ENCODE measurements at regions not wholly inside any gene's neighbourhood (a gene's known extent, or its start where the extent isn't known, plus 50 kb on each side); places are given as distances from the start of the nearest gene placed in this dataset.

DNA sequence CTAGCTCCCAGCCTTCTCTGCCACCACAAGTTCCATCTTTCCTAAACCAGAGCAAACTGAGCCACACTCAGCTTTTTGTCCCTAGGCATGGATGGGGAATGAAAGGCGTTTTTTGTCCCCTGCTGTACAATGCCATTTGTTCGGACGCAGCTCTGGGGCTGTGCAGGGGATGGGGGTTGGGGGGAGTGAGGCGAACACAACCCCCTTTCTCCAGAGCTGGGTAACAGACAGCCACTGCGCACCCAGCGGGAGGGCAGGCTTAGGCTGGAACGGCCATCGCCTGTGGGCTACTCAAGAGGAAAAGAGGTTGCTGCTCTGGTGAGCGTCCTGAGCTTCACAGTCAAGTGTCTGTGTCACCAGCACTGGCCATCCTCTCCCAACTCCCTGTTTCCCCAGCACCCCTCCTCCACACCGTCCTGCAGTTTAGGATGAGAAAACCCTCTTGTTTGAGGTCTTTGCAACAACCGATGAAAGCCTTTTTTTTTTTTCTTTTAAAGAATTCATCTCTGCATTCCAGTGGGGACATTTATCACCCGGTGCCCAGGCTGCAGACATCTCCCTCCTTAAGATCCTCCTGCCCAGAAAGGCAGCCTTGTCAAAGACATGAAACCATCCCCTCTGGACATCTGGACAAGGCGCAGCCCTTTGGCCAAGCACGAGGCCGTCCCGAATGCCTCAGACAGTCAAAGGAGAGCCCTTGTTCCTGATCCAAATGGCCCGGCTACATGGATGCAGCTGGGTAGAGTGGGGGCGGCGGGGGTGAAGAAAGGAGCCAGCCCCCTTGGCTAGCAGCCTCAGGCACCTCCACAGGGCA is 419.6 kb downstream of the BCOR start:
- no peak overlapping the region for H2AFZ ChIP-seq (ENCODE audit: low read length, unreplicated experiment)
- no peaks in the 10 kb centered on the region for H3K79me2 ChIP-seq (ENCODE audit: control insufficient read depth, insufficient read depth, low read length, unreplicated experiment)

GRCh38 chrX:39678914-39679313 is 418.8 kb downstream of the BCOR start:
- Histone ChIP-seq H3K27me3 (ENCODE audit: insufficient read depth, low read length) (no peaks in the 10 kb centered on the region), H3K27ac (ENCODE audit: low read depth, low read length) (no peak overlapping the region), H3K79me2 (ENCODE audit: control insufficient read depth, insufficient read depth, low read length, unreplicated experiment) (no peaks in the 10 kb centered on the region), H3K4me1 (ENCODE audit: control insufficient read depth, insufficient read depth, low read length, unreplicated experiment) (peaks cover 11% of the 10 kb centered on the region), H3K4me3 (ENCODE audit: low read depth, low read length) (no peak overlapping the region), H2AFZ (ENCODE audit: low read length, unreplicated experiment) (no peak overlapping the region), H3K36me3 (ENCODE audit: insufficient read depth, low read length) (no peaks in the 10 kb centered on the region)

More for the DNA sequence above, 419.6 kb downstream of the BCOR start:
- no peak overlapping the region for H3K27ac ChIP-seq (ENCODE audit: low read depth, low read length)
- H3K4me1 ChIP-seq (ENCODE audit: control insufficient read depth, insufficient read depth, low read length, unreplicated experiment) = peaks cover 11% of the 10 kb centered on the region
- no peak overlapping the region for H3K4me3 ChIP-seq (ENCODE audit: low read depth, low read length)
- no peaks in the 10 kb centered on the region for H3K27me3 ChIP-seq (ENCODE audit: insufficient read depth, low read length)
- H3K36me3 ChIP-seq (ENCODE audit: insufficient read depth, low read length) = no peaks in the 10 kb centered on the region

DNA sequence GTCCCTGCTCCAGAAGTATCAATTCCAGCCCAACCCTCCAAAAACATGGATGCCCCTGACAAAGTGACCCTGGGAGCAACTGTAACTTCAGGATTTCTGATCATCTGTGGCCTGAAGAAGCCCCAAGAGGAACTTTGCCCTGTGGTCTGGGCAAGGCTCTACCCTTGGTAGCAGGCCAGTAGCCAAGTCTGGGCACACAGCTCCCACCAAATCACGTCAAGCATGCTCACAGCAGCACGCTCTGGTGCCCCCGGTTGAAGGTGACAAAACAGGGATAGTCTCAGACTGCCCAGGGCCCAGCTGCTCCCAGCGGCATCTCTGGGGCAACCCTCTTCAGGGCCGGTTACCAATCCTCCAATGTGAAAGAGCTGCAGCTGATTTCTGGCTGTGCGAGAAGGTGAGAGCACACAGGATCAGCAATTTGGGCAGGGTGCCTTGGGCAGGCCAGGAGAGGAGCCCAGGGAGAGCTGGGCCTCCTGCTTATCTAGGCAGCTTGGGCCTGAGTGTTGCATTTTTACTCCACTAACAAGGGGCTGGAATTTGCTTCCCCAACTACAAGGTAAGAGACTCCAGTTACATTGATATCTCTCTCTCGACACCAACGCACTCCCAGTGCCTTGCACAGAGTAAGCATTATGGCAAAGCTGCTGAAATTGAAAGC is 418.1 kb downstream of the BCOR start:
- Histone ChIP-seq H3K27ac (ENCODE audit: low read depth, low read length) (no peak overlapping the region), H3K36me3 (ENCODE audit: insufficient read depth, low read length) (no peaks in the 10 kb centered on the region), H2AFZ (ENCODE audit: low read length, unreplicated experiment) (no peak overlapping the region)

GRCh38 chrX:39681885-39682284 is 415.9 kb downstream of the BCOR start:
- Histone ChIP-seq H2AFZ (ENCODE audit: low read length, unreplicated experiment) (no peak overlapping the region), H3K27me3 (ENCODE audit: insufficient read depth, low read length) (no peaks in the 10 kb centered on the region), H3K79me2 (ENCODE audit: control insufficient read depth, insufficient read depth, low read length, unreplicated experiment) (no peaks in the 10 kb centered on the region), H3K36me3 (ENCODE audit: insufficient read depth, low read length) (no peaks in the 10 kb centered on the region), H3K4me1 (ENCODE audit: control insufficient read depth, insufficient read depth, low read length, unreplicated experiment) (no peaks in the 10 kb centered on the region), H3K4me3 (ENCODE audit: low read depth, low read length) (no peak overlapping the region), H3K27ac (ENCODE audit: low read depth, low read length) (no peak overlapping the region)

More for the DNA sequence above, 418.1 kb downstream of the BCOR start:
- Histone ChIP-seq H3K4me1 (ENCODE audit: control insufficient read depth, insufficient read depth, low read length, unreplicated experiment) (peaks cover 11% of the 10 kb centered on the region), H3K27me3 (ENCODE audit: insufficient read depth, low read length) (no peaks in the 10 kb centered on the region), H3K79me2 (ENCODE audit: control insufficient read depth, insufficient read depth, low read length, unreplicated experiment) (no peaks in the 10 kb centered on the region), H3K4me3 (ENCODE audit: low read depth, low read length) (no peak overlapping the region)

DNA sequence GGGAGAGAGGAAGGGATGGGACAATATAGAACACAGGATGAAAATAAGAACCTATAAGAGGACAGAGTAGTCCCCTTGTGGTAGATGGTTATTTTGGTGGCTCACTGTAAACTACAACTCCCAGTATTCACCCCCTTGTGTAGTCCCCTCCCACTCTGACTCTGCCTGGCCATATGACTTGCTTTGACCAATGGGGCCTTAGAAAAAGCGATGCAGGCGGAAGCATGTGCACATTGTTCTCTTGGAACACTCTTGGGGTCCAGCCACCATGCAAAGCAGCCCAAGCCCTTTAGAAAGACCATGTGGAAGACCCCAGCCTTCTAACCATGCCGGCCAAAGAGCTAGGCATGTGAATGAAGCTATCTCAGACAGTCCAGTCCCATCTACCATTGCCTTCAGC is 415.0 kb downstream of the BCOR start:
- Histone ChIP-seq H2AFZ (ENCODE audit: low read length, unreplicated experiment) (no peak overlapping the region), H3K79me2 (ENCODE audit: control insufficient read depth, insufficient read depth, low read length, unreplicated experiment) (no peaks in the 10 kb centered on the region), H3K4me3 (ENCODE audit: low read depth, low read length) (no peak overlapping the region), H3K4me1 (ENCODE audit: control insufficient read depth, insufficient read depth, low read length, unreplicated experiment) (no peaks in the 10 kb centered on the region), H3K27me3 (ENCODE audit: insufficient read depth, low read length) (no peaks in the 10 kb centered on the region), H3K36me3 (ENCODE audit: insufficient read depth, low read length) (no peaks in the 10 kb centered on the region), H3K27ac (ENCODE audit: low read depth, low read length) (no peak overlapping the region)

DNA sequence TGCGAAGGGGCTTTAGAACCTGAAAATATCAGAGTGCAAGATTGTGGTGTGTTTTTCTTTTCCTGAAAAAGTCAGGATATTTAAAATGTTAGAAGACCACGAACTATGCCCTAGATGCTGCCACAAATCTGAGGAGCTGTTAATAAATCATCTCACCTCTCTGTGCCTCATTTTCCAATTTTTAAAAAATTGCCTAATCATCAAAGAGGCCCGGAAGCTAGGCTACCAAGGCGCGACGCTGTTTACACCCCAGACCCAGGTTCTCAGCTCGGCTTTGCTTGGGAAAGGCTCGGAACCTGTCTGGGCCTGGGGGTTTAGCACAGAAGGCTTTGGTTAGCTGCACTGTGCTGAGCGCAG is 409.6 kb downstream of the BCOR start:
- Histone ChIP-seq H3K79me2 (ENCODE audit: control insufficient read depth, insufficient read depth, low read length, unreplicated experiment) (no peaks in the 10 kb centered on the region), H3K36me3 (ENCODE audit: insufficient read depth, low read length) (no peaks in the 10 kb centered on the region), H3K4me1 (ENCODE audit: control insufficient read depth, insufficient read depth, low read length, unreplicated experiment) (no peaks in the 10 kb centered on the region), H3K27ac (ENCODE audit: low read depth, low read length) (no peak overlapping the region), H3K27me3 (ENCODE audit: insufficient read depth, low read length) (no peaks in the 10 kb centered on the region), H2AFZ (ENCODE audit: low read length, unreplicated experiment) (no peak overlapping the region), H3K4me3 (ENCODE audit: low read depth, low read length) (peak overlapping the region; percentile 74)

DNA sequence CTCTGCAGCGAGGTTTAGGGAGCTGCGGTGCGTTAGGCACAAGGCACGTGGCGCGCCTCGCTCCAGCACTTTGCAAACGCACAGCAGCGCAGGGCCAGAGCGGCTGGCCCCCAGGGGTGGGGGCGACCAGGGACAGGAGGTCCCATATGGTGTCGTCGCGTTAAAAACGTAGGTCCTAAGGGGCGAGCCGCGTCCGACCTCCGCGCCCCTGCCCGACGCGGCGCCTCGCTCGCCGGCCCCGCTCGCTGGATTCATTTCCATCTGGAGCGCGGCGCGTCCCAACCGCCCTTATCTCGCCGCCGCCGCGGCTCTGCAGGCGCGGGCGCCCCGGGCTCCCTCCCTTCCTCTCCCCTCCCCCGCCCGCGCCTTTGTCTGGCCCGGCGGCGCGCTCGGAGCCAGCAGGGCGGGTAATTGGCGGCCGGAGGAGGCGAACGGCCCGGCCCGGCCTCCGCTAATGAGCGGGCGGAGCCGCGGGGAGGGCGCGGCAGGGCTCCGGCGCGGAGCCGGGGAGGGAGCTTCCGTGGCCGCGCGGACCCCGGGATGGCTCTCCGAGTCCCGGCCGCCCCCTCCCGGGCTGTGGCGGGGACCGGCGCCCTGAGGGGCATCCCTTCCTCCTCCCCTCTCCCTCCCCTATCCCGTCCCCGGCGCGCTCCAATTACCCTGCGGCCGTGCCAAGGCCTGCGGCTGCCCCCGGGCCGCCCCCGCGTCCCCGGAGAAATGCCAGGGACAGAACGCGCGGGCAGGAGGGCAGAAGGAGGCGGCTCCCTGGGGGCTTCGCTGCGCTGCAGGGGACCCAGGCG is 409.0 kb downstream of the BCOR start:
- peak overlapping the region; percentile 74 for H3K4me3 ChIP-seq (ENCODE audit: low read depth, low read length)
- H3K36me3 ChIP-seq (ENCODE audit: insufficient read depth, low read length) = no peaks in the 10 kb centered on the region
- no peaks in the 10 kb centered on the region for H3K79me2 ChIP-seq (ENCODE audit: control insufficient read depth, insufficient read depth, low read length, unreplicated experiment)
- H3K27me3 ChIP-seq (ENCODE audit: insufficient read depth, low read length) = no peaks in the 10 kb centered on the region
- no peaks in the 10 kb centered on the region for H3K4me1 ChIP-seq (ENCODE audit: control insufficient read depth, insufficient read depth, low read length, unreplicated experiment)
- no peak overlapping the region for H3K27ac ChIP-seq (ENCODE audit: low read depth, low read length)
- H2AFZ ChIP-seq (ENCODE audit: low read length, unreplicated experiment) = no peak overlapping the region

DNA sequence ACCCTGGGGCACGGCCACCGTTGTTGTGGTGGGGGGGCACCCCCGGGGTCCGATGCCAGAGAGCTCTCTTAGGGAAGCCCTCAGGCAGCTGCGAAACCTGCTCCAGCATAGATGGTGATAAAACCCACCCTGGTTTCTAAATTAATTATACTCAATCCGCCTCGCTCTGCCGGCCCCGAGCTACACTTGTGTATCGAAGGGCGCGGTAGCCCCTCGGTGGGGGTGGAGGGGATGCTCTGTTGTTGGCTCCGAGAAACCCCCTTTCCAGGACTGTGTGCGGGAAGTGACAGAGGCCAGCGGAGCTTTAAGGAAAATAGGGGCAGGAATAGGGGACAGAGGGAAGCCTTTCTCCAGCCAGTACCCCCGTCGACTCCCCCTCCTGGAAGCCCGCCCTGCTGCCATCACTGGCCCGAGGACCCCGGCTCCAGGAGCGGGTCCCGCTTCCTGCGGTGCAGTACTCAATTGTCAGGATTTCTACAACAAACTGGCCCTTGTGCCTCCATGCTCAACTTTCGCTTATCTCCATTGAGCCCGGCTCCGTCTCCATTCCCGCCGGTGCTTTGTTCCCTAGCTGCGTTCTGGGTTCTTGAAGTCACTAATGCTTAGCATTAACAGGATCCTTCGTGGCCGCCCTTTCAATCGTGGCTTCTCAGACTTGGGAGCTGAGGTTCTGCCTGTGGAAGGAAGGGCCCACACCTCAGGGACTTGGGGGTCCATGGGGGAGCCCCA is 408.2 kb downstream of the BCOR start:
- Histone ChIP-seq H3K4me1 (ENCODE audit: control insufficient read depth, insufficient read depth, low read length, unreplicated experiment) (no peaks in the 10 kb centered on the region), H2AFZ (ENCODE audit: low read length, unreplicated experiment) (no peak overlapping the region), H3K79me2 (ENCODE audit: control insufficient read depth, insufficient read depth, low read length, unreplicated experiment) (no peaks in the 10 kb centered on the region), H3K27me3 (ENCODE audit: insufficient read depth, low read length) (no peaks in the 10 kb centered on the region), H3K4me3 (ENCODE audit: low read depth, low read length) (peak overlapping the region; percentile 74), H3K27ac (ENCODE audit: low read depth, low read length) (no peak overlapping the region), H3K36me3 (ENCODE audit: insufficient read depth, low read length) (no peaks in the 10 kb centered on the region)

- no peaks in the 10 kb centered on the region for H3K79me2 ChIP-seq (ENCODE audit: control insufficient read depth, insufficient read depth, low read length, unreplicated experiment)
- H3K27me3 ChIP-seq (ENCODE audit: insufficient read depth, low read length) = no peaks in the 10 kb centered on the region
- no peak overlapping the region for H3K27ac ChIP-seq (ENCODE audit: low read depth, low read length)
- H3K4me1 ChIP-seq (ENCODE audit: control insufficient read depth, insufficient read depth, low read length, unreplicated experiment) = no peaks in the 10 kb centered on the region
- H3K4me3 ChIP-seq (ENCODE audit: low read depth, low read length) = no peak overlapping the region
- no peaks in the 10 kb centered on the region for H3K36me3 ChIP-seq (ENCODE audit: insufficient read depth, low read length)
- H2AFZ ChIP-seq (ENCODE audit: low read length, unreplicated experiment) = no peak overlapping the region
These were observed 407.0 kb downstream of the BCOR start for GRCh38 chrX:39690541-39691415.
